Breast epithelium (tissue), 3 donors: ENCODE measurements at regions not wholly inside any gene's neighbourhood (a gene's known extent, or its start where the extent isn't known, plus 50 kb on each side); places are given as distances from the start of the nearest gene placed in this dataset.

Experiments used
- POLR2A ChIP-seq: fragments of 450-650 bp; IDR thresholded peaks from one replicate; pipeline ENCODE4 v1.6.1; 2016; ENCODE audit warnings: antibody characterized with exemption, mild to moderate bottlenecking, moderate library complexity
- POLR2AphosphoS5 ChIP-seq, 3 donors: sonication (generic); formaldehyde crosslinking; IDR thresholded peaks; one replicate each; pipeline ENCODE4 v1.6.1; 2017; ENCODE audit warnings: antibody characterized with exemption in 3 of 3
- TF ChIP-seq, protein P1 (sequence below), 3 donors: fragments of 450-650 bp; IDR thresholded peaks; one replicate each; pipeline ENCODE4 v1.5.1; 2016 to 2017; ENCODE audit warnings: antibody characterized with exemption in 3 of 3, mild to moderate bottlenecking in 3 of 3, moderate library complexity in 3 of 3

DNA sequence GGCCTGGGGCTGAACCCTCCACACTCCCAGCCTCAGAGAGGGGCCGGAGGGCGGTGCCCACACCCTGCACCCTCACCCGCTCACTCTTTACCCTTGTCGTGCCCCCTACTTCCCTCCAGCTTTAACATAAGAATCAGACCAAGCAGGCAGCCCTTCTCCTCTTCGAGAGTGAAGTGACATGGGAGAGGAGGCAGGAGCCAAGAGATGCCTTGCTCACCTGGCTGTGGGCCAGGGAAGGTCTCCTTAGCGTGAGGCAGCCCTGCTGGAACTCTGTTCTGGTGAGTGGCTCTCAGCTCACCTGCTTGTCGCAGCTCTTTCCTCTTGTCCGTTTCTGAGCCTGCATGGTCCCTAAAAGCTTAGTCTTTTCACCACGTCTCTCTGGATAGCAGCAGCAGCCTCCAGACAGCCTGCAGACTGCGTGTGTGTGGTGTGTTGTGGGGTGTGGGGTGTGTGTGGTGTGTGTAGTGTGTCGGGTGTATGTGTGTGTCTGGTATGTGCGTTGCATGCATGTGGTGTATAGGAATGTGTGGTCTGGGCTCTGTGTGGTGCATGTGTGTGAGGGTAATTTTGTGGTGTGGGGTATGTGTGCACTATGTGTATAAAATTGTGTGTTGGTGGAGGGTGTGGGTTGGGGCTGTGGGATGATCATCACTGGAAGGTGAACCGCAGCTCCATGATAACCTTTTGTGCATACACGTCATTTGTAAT, 86.7 kb downstream of the CCDC185 start:
- TF ChIP-seq, protein P1, sequence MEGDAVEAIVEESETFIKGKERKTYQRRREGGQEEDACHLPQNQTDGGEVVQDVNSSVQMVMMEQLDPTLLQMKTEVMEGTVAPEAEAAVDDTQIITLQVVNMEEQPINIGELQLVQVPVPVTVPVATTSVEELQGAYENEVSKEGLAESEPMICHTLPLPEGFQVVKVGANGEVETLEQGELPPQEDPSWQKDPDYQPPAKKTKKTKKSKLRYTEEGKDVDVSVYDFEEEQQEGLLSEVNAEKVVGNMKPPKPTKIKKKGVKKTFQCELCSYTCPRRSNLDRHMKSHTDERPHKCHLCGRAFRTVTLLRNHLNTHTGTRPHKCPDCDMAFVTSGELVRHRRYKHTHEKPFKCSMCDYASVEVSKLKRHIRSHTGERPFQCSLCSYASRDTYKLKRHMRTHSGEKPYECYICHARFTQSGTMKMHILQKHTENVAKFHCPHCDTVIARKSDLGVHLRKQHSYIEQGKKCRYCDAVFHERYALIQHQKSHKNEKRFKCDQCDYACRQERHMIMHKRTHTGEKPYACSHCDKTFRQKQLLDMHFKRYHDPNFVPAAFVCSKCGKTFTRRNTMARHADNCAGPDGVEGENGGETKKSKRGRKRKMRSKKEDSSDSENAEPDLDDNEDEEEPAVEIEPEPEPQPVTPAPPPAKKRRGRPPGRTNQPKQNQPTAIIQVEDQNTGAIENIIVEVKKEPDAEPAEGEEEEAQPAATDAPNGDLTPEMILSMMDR (IDR thresholded peaks at IDR 0.05) = no peak
- TF ChIP-seq POLR2A = no peak
- TF ChIP-seq POLR2AphosphoS5 (IDR thresholded peaks at IDR 0.05) = no peak
